NCI-H774 (cell line): ENCODE measurements at regions not wholly inside any gene's neighbourhood (a gene's known extent, or its start where the extent isn't known, plus 50 kb on each side); places are given as distances from the start of the nearest gene placed in this dataset.
A peak's percentile ranks its signal among the peaks of the same experiment; 100 is the strongest.

Experiments
- DNase-seq: peaks from one replicate; lab custom pipeline; 2025; lab: John Stamatoyannopoulos, UW

DNA sequence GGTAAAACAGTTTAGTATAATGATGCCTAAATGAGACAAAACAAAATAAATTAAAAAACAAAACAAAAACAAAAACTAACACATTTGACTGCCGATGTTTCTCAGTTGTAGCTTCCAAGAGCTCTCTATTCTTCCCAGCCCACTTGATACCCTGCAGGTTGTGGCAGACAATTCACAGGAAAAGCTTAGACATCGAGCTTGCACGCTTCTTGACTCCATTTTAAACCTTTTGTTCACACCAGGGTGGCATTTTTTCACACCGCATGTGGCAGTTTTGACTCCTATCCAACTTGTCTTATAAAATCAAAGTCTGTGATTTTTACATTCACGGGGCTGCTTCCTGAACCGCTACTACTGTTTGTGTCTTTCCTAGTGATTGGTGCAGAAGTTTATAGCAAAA is 575.9 kb downstream of the USP25 start:
- no peak for DNase-seq

DNA sequence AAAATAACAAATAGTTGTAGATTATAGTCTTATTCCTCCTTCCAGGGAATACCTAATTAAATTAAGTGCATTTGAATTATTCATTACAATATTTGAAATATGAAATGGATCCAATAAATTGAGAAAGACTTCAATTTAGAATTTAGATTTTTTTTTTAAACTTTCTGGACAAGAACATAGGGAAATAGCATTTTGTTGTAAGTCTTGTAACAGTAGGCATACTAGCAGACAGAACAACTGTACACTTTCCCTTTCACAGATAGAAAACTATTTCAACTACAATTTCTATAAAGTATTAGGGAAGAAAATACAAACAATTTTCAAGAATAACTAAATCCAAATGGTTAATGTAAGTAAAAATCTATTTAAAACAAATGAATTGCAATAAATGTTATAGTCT is 577.5 kb downstream of the USP25 start:
- no peak for DNase-seq

DNA sequence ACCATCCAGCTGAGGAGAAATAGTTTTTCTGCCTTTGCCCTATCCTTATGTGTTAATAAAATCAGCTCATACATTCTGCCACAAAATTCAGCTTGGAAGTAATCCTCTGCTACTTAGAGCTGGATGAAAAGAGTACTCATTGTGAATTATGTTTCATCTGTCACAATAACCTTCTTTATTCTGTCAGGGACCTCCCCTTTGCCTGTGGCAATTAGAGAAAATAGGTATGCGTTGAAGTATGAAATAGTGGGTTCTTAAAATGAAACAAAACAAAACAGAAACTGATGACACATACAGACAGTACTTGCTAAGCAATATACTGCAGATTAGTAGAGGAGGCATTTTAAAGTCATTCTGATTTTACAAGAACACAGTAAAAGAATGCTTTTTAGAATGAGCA is 578.5 kb downstream of the USP25 start:
- no peak for DNase-seq

DNA sequence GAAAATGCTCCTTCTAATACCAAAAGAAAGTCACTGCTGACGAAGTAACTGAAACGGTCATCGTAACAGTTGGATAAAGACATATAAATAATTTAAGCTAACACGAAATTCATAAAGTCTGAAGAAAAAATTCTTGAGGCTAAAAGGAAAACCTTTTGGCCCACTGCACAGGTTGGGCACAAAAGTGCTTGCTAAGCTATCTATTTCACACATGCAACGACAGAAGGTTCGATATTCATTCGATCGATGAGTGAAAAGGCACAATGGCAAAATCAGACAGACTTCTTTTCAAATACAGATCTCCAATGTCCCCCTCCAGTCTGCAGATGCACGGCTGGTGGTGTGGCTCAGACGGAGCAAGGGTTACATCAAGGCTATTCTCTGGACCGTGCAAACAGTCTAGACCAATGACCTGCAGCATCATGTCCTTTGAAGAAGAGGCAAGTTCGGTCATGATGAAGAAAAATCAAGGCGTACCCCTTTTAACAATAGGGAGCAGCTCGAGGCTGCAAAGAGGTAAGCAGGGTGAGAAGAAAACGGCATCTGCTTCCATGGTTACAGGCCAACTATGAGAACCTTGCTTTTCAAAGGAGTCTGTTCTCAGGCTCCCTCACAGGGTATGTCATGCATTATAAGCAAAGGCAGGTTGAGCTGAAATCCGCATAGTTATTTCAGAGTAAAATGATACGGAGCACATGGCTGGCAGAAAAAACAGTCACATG is 579.6 kb downstream of the USP25 start:
- DNase-seq: no peak

DNA sequence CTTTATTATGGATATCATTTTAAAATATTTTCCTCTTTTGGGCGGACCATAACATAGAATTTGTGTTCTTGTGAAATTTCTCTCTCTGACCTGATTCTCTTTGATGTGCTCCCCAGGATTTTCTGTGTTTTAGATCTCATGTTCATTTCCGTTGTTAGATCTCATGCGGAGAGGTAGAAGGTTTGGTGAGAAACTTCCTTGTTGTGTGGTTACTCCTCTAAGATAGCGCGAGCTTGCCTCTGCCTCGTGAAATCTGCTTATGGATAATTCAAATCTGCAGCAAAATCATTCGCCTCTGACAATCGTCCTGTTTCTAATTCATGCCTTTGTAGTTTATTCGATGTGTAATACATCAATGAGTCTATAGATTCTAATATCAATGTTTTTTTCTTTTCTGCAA is 580.4 kb downstream of the USP25 start:
- no peak for DNase-seq

DNA sequence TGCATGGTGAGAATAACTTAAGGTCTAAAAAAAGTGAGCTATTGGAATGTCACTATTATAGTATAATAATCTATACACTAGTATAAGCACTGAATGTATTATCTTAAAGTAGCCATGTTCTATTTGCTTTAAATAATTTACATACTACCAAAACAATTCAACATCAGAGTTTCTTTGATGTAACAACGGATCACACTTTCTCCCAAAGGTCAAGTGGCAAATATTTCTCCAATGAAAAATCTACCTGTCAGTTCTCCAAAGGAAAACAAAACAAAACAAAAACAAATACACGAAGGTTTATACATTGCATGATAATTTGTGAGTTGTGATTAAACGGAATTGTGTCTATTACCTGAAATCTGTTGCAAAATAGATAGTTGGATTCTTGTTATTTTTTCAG is 581.4 kb downstream of the USP25 start:
- DNase-seq: no peak

DNA sequence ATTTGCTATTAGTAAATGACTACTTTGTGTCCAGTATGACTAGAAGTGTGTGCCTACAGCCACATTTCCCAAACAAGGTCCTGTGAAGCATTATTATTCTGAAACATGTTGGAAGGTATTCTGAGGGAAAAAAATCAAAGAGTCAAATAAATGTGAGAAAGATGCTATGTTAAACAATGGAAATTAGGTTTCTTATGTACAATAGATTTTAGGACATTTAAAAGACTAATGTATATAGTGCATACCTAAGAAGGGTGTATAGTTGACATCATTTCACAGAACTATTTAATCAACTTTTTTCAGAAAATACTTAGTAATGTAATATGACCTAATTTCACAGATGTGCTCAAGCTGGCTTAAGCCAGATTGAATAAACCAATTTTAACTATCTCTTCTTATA is 582.5 kb downstream of the USP25 start:
- no peak for DNase-seq

DNA sequence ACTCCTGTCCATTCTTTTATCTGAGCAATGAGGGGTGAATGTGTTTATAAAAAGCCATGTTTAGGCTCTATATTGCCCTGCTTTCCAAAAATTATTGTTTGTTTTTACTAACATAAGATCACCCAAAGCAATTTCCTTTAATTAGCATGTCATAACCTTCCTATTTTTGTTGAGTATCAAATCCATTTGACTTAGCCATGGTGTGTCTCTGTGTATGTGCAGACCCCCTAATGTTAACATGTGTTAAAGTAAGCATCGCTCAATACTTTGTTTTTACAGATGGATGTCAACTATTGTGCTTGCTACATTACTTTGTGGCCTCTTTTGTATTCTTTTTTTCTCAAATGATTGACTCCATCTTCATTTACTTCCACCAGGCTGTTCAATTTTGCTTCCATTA is 585.4 kb downstream of the USP25 start:
- no peak for DNase-seq

DNA sequence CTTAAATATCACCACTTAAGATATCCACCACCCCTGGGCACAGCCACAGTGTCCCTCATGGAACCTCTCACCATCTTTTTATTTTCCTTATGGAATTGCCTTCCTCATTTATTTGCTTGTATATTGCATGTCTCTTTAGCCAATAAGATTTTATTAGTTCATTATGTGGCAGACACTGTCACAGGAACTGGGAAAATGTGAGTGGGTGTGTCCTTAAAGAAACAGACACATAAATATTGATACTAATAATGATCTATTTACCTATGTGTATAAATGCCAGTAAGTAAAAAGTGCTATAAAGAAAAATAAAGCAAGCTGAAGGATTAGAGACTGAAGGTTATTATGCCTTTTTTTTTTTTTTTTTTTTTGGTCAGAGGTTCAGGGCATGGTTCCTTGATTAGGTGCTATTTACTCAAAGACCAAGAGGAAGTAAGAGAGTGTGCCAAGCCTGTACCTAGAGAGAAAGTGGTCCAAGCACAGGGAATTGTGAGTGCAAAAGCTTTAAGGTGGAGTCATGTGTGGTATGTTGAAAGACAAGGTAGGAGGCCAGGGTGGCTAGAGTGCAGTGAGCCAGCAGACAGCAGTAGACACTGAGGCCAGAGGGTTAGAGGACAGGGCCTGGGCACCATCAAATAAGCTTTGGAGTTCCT is 589.0 kb downstream of the USP25 start:
- DNase-seq: no peak

DNA sequence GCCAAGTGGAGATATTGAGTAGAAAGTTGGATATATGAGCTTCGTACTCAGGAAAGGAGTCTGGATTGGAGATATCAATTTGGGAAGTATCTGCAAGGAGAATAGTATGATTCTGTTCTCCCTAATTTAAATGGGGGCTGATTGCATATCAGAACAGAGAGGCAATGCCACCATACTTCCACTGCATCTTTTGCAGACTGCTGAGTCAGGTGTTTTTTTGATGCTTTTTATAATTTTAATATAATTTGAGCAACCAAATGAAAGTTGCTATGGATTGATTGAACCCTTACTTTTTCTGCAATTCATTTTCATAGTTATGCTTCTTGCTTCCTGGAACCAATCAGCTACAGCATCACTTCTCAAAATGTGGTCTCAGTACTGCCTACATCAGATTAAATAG is 590.3 kb downstream of the USP25 start:
- DNase-seq: no peak

DNA sequence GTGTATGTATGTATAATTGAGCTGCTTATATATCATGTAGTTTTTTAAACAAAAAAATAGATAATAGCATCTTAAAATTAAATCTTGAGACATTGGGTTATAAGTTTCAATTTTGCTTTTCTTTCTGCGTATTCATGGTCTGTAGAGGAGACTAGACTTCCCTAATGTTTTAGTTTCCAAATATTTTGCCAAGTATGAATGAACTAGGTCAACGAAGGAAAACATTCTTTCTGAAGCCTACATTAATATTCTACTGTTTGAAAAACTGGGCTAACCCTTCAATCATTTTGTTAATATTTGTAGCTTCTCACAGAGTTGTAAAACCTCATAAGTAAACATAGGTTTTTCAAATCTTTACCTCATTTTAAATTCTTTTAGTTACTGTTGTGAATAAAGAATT is 592.7 kb downstream of the USP25 start:
- DNase-seq: no peak

DNA sequence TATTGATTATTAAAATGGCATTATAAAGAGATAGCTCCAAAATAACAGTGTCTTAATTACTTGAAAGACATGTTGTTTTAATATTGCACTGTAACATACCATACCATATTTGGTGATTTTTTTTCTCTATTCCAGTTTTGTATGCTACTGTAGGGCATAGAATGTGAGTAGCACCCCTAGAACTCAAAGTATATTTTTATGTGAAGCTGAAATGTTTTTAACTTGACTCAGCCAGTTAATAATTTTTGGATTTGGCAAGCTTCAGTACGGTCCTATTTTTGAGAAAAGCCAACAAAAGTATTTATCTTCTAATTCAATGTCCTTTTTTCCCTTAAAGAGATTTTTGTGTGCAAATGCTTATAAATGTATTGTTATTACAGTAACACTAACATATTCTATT is 593.8 kb downstream of the USP25 start:
- DNase-seq: no peak

DNA sequence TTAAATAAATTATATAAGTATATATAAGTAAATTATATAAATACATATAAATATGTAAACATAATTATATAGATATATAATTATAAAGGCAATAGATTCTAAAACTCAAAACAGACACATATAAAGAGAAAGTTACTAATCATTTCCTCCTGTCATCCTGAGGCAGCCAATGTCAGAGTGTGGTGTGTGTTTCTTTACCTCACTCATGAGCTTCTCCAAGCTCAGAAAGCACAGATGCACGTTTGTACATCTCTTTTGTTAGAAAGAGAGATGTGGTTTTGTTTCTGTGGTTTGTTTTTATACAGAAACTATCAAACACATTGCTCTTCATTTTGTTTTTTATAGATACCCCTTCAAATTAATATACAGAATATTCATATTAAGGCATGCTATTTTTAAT is 594.8 kb downstream of the USP25 start:
- DNase-seq: no peak

DNA sequence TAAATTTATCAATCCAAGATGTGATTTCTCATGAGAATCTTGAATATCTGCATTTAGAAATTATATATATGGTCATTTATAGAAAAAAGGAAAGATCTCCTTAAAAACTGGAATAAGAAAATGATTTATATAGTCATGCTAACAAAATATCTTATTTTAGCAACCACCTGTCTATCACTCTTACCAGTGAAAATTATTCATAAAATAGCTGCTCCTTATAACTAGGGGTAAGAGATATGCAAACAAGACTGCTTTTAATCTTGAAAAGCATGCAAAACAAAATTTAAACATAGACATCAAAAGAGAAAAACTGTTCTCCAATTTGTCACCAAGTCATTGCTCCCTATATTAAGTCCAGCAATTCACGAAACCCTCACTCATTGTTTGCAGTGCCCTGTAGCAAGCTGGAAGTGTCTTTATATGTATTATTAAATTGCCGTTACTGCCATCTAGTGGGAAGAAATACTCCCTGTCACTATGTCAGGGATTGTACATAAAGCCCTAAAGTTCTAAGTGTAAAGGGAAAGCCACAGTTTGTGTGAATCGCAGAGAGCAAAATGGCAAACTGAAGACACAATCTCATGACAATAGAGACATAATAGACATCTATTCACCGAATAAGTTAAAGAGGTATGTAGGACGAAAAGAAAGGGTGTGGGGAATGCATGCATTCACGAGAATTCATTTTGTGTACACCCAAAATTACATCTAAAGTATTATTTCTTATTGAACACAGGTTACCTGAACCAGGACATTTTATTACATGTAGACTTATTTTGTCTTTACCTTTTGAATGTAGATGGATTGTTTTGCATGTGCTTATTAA is 600.5 kb downstream of the USP25 start:
- DNase-seq: peak; percentile 57

DNA sequence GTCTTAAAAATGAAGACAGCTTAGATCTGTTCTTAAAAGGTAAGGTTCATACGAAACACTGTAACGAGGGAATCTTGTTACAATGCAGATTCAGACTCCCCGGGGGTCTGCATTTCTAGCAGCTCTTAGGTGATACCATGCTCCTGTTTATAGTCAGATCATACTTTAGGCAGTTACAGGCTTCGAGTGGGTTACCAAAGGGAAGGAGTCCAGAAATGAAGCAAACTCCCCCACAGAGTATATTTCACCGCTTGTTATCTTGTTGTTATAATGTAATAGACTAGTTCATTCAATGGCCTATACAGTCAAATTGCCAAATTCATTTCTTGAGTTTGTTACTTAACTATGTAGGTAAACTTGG is 601.1 kb downstream of the USP25 start:
- no peak for DNase-seq

DNA sequence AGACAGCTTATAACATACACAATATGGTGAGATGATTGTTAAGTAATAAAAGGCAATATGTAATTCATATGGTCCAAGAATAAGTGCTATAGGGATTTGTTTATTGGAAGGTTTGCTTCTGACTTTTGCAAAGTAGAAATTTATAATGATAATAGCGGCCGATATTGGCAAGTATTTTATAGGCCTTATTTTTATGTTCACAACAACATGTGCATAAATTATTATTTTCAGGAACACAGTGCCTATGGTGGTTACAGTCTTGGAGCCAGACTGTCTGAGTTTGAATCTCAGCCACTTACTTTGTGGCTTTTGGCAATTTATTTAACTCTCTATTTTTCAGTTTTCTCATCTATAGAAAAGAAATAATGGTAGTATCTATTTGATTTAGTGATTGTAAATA is 607.5 kb downstream of the USP25 start:
- DNase-seq: no peak

DNA sequence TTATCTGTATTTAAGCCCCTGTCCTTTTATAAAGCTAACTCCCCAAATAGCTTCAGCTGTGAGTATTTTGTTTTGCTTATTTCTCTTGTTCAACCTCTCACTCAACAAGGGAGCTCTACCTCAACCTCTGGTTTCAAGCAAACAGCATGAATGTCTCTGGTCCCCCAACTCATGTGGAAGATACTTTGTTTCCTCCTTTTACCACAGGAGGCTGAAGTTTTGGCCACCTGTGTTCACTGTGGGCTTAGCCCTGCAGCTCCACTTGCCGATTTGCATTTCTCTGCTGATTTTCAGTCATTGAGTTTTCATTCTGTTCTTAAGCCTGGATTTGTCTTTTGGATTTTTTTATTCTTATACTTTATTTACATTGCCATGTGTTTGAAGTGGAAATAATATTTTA is 613.1 kb downstream of the USP25 start:
- DNase-seq: no peak

DNA sequence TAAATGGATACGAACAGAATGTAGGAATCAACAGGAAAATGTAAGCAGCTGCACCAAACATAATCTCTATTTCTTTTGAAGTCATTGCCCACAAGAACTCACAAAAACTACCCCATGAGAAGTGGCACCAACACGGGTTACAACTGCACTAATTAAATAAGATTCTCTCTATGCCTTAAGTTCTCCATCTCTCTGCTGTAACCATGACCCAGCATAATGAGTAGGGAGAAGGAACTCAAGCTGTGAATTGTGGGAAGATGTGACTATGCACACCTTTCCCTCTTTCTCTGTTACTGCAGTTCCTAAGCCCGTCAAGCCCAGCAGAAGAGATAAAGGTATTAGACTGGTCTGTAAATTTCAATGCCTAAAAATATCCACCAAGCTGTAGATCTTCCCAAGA is 614.0 kb downstream of the USP25 start:
- no peak for DNase-seq

DNA sequence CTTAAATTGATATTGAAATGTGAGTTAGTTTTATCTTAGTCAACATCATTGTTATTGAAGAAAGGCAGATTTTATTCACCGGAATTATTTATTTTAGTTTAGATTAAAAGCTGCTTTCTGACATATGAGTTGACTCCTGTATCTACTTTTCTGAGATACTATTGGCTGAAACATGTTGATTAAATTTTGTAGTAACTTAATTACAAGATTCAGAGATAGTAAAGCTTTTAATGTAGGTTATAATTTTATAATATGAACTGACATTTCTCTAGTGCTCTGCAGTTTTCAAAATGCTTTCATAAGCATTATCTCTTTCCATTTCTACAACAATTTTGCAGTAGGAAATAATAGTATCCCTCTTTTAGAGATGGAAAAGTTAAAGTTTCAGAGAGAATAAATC is 616.0 kb downstream of the USP25 start:
- DNase-seq: no peak

DNA sequence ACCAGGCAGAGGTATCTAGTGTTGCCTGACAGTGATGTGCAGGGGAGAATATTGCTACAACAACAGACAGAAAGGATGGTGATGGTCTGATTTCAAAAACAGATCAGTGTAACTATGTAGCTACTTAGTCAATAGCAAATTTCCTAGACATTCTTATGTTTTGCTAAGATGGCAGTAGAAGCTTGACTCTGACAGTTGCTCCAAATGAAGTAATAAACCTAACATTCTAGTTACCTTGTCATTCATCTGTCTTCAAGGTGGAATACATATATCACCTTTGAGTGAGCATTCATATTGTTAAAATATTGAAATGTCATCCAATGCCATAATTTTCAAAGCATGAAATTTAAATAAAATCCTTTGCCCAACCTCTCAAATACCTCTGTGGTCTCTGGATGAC is 617.4 kb downstream of the USP25 start:
- no peak for DNase-seq

DNA sequence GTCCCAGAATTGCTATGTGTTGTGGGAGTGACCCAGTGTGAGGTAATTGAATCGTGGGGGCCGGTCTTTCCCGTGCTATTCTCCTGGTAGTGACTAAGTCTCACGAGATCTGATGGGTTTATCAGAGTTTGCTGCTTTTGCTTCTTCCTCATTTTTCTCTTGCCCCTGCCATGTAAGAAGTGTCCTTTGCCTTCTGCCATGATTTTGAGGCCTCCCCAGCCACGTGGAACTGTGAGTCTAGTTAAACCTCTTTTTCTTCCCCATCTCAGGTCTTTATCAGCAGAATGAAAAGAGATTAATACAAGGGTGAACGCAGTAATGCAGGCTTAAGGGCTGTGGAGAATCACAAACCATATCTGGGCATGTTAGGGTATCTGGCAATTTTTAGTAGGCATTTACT is 624.0 kb downstream of the USP25 start:
- no peak for DNase-seq

DNA sequence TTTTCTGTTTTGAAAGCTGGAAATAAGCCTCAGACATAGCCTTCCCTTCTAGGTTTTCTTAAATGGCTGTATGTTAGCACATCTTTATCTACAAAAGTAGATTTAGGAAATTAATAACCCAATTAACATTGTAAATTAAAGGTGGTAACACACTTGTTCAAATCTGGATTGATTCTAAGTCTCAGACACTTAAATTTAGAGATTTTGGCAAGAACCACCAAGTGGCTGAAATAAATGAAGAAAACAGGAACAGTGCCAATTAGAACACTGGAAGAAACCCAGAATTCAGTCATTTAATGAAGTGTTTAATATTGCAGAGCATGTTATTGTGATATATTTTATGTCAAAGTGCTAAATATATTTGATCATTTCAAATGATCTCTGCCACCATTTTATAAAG is 628.2 kb downstream of the USP25 start:
- no peak for DNase-seq

DNA sequence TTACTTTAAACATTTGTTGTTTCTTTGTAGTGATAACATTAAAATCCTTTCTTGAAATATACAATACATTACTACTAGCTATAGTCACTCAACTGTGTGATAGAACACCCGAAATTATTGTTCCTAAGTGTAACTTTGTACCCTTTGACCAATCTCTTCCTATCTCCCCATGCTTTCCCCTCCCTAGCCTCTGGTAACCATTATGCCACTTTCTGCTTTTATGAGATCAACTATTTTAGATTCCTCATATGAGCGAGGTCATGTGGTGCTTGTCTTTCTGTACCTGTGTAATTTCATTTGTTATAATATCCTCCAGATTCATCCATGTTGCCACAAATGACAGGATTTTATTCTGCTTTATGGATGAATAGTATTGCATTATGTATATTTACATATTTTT is 629.0 kb downstream of the USP25 start:
- DNase-seq: no peak
